Stomach (tissue), 8 donors: ENCODE measurements at regions not wholly inside any gene's neighbourhood (a gene's known extent, or its start where the extent isn't known, plus 50 kb on each side); places are given as distances from the start of the nearest gene placed in this dataset.

ENCODE experiments used
- DNase-seq, 2 donors: peaks; one replicate each; pipeline versions ENCODE4 v3.0.0 to v3.0.0-alpha.2; 2013 to 2019
- H3K27ac ChIP-seq, 5 donors: fragments of 200-600 bp in 4 of 5; sonication (generic) in 4 of 5; one replicate each; pipeline ENCODE4 v1.5.1; 2013 to 2019; ENCODE audit warnings: mild to moderate bottlenecking in 1 of 5, moderate library complexity in 1 of 5
- H3K27me3 ChIP-seq, 3 donors: fragments of 200-600 bp; sonication (generic); one replicate each; pipeline ENCODE4 v1.5.1; 2017 to 2019; ENCODE audit warnings: mixed run types in 1 of 3
- H3K36me3 ChIP-seq, 4 donors: fragments of 200-600 bp; sonication (generic); 1 replicate in 3 of 4; 2 replicates in 1 of 4; pipeline ENCODE4 v1.5.1; 2016 to 2019
- H3K4me1 ChIP-seq, 4 donors: fragments of 200-600 bp; sonication (generic); one replicate each; pipeline ENCODE4 v1.5.1; 2016 to 2019
- H3K4me3 ChIP-seq, 4 donors: fragments of 200-600 bp; sonication (generic) in 3 of 4; one replicate each; pipeline ENCODE4 v1.5.1; 2016 to 2019; ENCODE audit warnings: mild to moderate bottlenecking in 1 of 4
- H3K9me3 ChIP-seq, 4 donors: fragments of 200-600 bp; sonication (generic); one replicate each; pipeline ENCODE4 v1.5.1; 2016 to 2019
- EP300 ChIP-seq: sonication (generic); formaldehyde crosslinking; IDR thresholded peaks from one replicate; pipeline ENCODE4 v1.6.1; 2017; ENCODE audit warnings: antibody characterized with exemption
- POLR2A ChIP-seq, 4 donors: fragments of 450-650 bp; IDR thresholded peaks; one replicate each; pipeline ENCODE4 v1.6.1; 2016; ENCODE audit warnings: antibody characterized with exemption in 4 of 4, control low read depth in 2 of 4, mild to moderate bottlenecking in 1 of 4, moderate library complexity in 1 of 4
- POLR2AphosphoS5 ChIP-seq, 3 donors: sonication (generic); formaldehyde crosslinking; IDR thresholded peaks; one replicate each; pipeline ENCODE4 v1.6.1; 2016; ENCODE audit warnings: antibody characterized with exemption in 3 of 3
- WGBS, 5 donors: extraction: QIAGEN DNeasy Blood & Tissue Kit in 3 of 5; methylation state at CpG; one replicate each; pipeline versions ENCODE4 v1.1.5 to v1.1.7; 2013 to 2018; 5-methylcytosine and 5-hydroxymethylcytosine counted together
- intact Hi-C: fragments of 100-400 bp; cut with DNase I; formaldehyde crosslinking; loops from one replicate; pipeline ENCODE4 v1.15.1; 2023; ENCODE audit warnings: low total_unique reads
- TF ChIP-seq, protein P1 (sequence below), 7 experiments: fragments of 450-650 bp in 4 of 7; fragments of 200-600 bp in 3 of 7; sonication (generic) in 3 of 7; IDR thresholded peaks; one replicate each; pipeline ENCODE4 v1.5.1; 2016 to 2019; ENCODE audit warnings: antibody characterized with exemption in 7 of 7, control low read depth in 2 of 7, mild to moderate bottlenecking in 1 of 7
- donor health status: healthy with polysubstance abuse.
- donor health status: Bipolar disorder and iron deficiency.
- donor health status: healthy.

DNA sequence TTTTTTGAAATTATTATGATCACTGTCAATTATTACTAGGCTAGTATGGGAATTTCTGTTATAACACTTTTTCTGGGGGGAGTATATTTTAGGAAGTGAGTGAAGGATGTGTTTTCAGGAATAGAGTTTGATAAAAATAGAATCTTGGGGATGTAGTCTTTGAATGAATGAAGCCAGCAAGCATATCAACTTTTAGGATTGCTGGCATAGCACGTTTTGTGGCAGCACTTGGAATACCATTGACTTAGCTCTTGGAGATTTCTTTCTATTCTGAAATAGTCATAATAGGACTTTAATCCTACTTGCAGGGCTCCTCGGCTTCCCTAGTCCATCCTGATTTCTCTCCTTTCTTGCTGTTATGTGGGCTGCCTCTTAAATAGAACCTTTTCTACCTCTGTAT, 141.6 kb downstream of the DACT1 start:
- no peaks in the 10 kb centered on the region for H3K4me1 ChIP-seq
- TF ChIP-seq EP300 (no peak), POLR2A (IDR thresholded peaks at IDR 0.05) (no peak), POLR2AphosphoS5 (IDR thresholded peaks at IDR 0.05) (no peak)
- TF ChIP-seq, protein P1, sequence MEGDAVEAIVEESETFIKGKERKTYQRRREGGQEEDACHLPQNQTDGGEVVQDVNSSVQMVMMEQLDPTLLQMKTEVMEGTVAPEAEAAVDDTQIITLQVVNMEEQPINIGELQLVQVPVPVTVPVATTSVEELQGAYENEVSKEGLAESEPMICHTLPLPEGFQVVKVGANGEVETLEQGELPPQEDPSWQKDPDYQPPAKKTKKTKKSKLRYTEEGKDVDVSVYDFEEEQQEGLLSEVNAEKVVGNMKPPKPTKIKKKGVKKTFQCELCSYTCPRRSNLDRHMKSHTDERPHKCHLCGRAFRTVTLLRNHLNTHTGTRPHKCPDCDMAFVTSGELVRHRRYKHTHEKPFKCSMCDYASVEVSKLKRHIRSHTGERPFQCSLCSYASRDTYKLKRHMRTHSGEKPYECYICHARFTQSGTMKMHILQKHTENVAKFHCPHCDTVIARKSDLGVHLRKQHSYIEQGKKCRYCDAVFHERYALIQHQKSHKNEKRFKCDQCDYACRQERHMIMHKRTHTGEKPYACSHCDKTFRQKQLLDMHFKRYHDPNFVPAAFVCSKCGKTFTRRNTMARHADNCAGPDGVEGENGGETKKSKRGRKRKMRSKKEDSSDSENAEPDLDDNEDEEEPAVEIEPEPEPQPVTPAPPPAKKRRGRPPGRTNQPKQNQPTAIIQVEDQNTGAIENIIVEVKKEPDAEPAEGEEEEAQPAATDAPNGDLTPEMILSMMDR (IDR thresholded peaks at IDR 0.05) = no peak
- no peaks in the 10 kb centered on the region for H3K36me3 ChIP-seq
- no peak for DNase-seq
- WGBS, 5 donors = 77 to 85% (median 82%) methylated on average over 2 of the region's 2 CpGs
- H3K27me3 ChIP-seq = no peaks in the 10 kb centered on the region
- H3K9me3 ChIP-seq = no peaks in the 10 kb centered on the region
- no peak overlapping the region for H3K27ac ChIP-seq
- intact Hi-C loops = no loop called here
- no peak overlapping the region for H3K4me3 ChIP-seq

DNA sequence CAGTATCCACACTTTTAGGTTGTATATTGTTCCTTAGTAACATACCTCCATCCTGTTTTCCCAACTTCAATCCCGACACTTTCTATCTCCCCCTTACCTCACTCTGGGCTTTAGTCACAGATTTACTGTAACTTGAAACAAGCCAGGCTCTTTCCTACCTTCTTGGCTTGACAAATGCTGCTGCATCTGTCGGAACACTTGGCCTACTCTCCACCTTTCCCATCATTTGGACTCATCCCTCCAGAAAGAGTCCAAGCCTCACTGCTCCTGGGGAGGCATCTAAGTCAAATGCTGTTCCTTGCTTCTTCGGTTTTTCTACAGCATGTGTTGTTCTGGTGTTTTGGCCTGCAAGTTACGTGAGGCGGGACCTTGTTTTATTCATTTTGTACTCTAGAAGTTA, 142.4 kb downstream of the DACT1 start:
- Histone ChIP-seq H3K4me3 (no peak overlapping the region), H3K9me3 (no peaks in the 10 kb centered on the region), H3K27me3 (no peaks in the 10 kb centered on the region), H3K36me3 (no peaks in the 10 kb centered on the region), H3K4me1 (no peaks in the 10 kb centered on the region), H3K27ac (no peak overlapping the region)
- no peak for DNase-seq
- intact Hi-C loops = no loop called here
- TF ChIP-seq, protein P1 (IDR thresholded peaks at IDR 0.05) = no peak
- TF ChIP-seq POLR2A (IDR thresholded peaks at IDR 0.05) (no peak), EP300 (no peak), POLR2AphosphoS5 (IDR thresholded peaks at IDR 0.05) (no peak)
- WGBS, 5 donors = 72 to 94% (median 83%) methylated on average over 5 of the region's 5 CpGs

DNA sequence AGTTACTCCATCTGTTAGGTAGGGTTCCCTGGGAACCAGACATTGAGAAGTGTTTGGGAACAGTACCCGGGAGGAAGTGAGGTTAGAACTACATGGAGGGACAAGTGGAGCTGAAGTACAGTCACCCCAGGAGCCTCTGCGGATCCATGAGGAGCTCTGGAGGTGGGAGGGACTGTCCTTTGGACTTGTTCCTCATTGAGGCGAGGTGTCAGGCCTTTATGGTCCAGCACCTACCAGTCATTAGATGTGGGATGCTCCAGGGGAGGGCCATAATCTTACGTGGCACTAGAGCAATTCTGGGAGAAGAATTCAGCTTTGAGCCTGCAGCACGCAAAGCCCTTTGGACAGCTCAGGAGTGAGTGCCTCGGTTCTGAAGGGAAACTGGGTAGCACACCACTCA, 142.8 kb downstream of the DACT1 start:
- DNase-seq = no peak
- no peak overlapping the region for H3K4me3 ChIP-seq
- 87 to 96% (median 92%) methylated on average over 6 of the region's 6 CpGs for WGBS, 5 donors
- H3K36me3 ChIP-seq = no peaks in the 10 kb centered on the region
- H3K9me3 ChIP-seq = no peaks in the 10 kb centered on the region
- TF ChIP-seq, protein P1 (IDR thresholded peaks at IDR 0.05) = no peak
- TF ChIP-seq POLR2A (IDR thresholded peaks at IDR 0.05) = no peak
- TF ChIP-seq POLR2AphosphoS5 (IDR thresholded peaks at IDR 0.05) = no peak
- no peaks in the 10 kb centered on the region for H3K27me3 ChIP-seq
- no peaks in the 10 kb centered on the region for H3K4me1 ChIP-seq
- intact Hi-C loops = no loop called here
- H3K27ac ChIP-seq = no peak overlapping the region

DNA sequence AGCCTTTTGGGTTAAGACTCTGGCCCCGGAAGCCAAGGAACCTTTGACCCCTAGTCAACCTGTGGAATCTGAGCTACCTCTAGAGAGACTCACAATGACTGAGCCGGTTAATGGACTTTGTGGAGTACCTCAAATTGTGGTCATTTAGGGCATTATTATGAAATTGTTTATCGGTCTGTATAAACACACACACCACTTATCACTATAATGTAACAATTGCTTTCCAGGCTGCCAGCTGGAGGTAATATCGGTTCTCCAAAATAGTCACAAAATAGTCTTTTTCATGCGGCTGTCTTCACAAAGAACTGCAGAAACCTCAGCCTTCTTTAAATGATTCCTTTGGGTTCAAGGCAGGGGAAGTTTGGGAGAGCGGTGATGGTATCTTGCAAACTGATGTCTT, 144.2 kb downstream of the DACT1 start:
- Histone ChIP-seq H3K27ac (no peak overlapping the region), H3K27me3 (no peaks in the 10 kb centered on the region), H3K4me1 (no peaks in the 10 kb centered on the region), H3K36me3 (no peaks in the 10 kb centered on the region), H3K9me3 (no peaks in the 10 kb centered on the region), H3K4me3 (no peak overlapping the region)
- 70 to 81% (median 80%) methylated on average over 6 of the region's 6 CpGs for WGBS, 5 donors
- TF ChIP-seq POLR2AphosphoS5 (IDR thresholded peaks at IDR 0.05) = no peak
- TF ChIP-seq, protein P1 (IDR thresholded peaks at IDR 0.05) = no peak
- no peak for TF ChIP-seq POLR2A (IDR thresholded peaks at IDR 0.05)
- TF ChIP-seq EP300 = no peak
- intact Hi-C loops = no loop called here
- no peak for DNase-seq
